ENCODE measurements at regions not wholly inside any gene's neighbourhood (a gene's known extent, or its start where the extent isn't known, plus 50 kb on each side); places are given as distances from the start of the nearest gene placed in this dataset.

DNA sequence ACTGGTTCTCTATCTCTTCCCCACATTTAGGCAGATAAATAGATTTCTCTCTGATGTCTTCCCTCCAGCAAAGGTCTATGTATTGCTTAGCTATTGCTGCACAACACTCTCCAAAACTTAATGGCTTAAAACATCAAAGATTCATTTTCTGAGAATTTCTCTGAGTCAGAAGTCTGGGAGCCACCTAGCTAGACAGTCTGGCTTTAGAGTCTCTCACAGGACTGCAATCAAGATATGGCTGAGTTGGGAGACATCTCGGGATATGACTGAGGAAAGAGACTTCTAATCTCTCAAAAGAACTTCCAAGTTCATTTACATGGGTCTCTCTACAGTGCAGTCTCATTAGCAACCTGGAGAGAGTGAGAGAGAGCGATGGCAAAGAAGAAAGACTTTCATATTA is 553.6 kb upstream of the GHITM start:
- TF ChIP-seq, protein P1, sequence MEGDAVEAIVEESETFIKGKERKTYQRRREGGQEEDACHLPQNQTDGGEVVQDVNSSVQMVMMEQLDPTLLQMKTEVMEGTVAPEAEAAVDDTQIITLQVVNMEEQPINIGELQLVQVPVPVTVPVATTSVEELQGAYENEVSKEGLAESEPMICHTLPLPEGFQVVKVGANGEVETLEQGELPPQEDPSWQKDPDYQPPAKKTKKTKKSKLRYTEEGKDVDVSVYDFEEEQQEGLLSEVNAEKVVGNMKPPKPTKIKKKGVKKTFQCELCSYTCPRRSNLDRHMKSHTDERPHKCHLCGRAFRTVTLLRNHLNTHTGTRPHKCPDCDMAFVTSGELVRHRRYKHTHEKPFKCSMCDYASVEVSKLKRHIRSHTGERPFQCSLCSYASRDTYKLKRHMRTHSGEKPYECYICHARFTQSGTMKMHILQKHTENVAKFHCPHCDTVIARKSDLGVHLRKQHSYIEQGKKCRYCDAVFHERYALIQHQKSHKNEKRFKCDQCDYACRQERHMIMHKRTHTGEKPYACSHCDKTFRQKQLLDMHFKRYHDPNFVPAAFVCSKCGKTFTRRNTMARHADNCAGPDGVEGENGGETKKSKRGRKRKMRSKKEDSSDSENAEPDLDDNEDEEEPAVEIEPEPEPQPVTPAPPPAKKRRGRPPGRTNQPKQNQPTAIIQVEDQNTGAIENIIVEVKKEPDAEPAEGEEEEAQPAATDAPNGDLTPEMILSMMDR (IDR thresholded peaks at IDR 0.05), result no peak
- no peak for TF ChIP-seq POLR2A (IDR thresholded peaks at IDR 0.05)
